CD4-positive, alpha-beta memory T cell (primary cell): ENCODE measurements at regions not wholly inside any gene's neighbourhood (a gene's known extent, or its start where the extent isn't known, plus 50 kb on each side); places are given as distances from the start of the nearest gene placed in this dataset.

ENCODE experiments used
- CTCF ChIA-PET: fragments of 350-600 bp; sonication (Branson Sonifier 250); formaldehyde crosslinking; loops from one replicate; lab custom pipeline; 2021; ENCODE audit warnings: inconsistent platforms; ENCODE audit not compliant: partially characterized antibody; lab: Charles Lee
- POLR2A ChIA-PET: fragments of 350-600 bp; sonication (Branson Sonifier 250); formaldehyde crosslinking; loops from one replicate; lab custom pipeline; 2021; ENCODE audit not compliant: partially characterized antibody; lab: Charles Lee
- DNase-seq, 5 donors: peaks; one replicate each; pipeline versions ENCODE4 v3.0.0 to v3.0.0-alpha.2; 2020 to 2022; ENCODE audit warnings: mixed read lengths in 1 of 5
- H3K27ac ChIP-seq: one replicate; pipeline ENCODE4 v1.7.0; 2013; ENCODE audit warnings: low read depth, low read length
- H3K27me3 ChIP-seq: 2 replicates; pipeline ENCODE4 v1.7.0; 2013; ENCODE audit warnings: mild to moderate bottlenecking, low read length, moderate library complexity; ENCODE audit not compliant: insufficient read depth
- H3K36me3 ChIP-seq: 2 replicates; pipeline ENCODE4 v1.7.0; 2013; ENCODE audit warnings: mild to moderate bottlenecking, low read length, moderate library complexity; ENCODE audit not compliant: insufficient read depth
- H3K4me1 ChIP-seq: 2 replicates; pipeline ENCODE4 v1.7.0; 2013; ENCODE audit warnings: mild to moderate bottlenecking, low read length, moderate library complexity; ENCODE audit not compliant: insufficient read depth
- H3K4me3 ChIP-seq, 2 donors: one replicate each; pipeline ENCODE4 v1.7.0; 2013; ENCODE audit warnings: low read length in 2 of 2, mild to moderate bottlenecking in 1 of 2
- H3K9me3 ChIP-seq, 2 donors: one replicate each; pipeline ENCODE4 v1.7.0; 2013; ENCODE audit warnings: low read length in 2 of 2, control low read depth in 1 of 2; ENCODE audit not compliant: control insufficient read depth in 1 of 2
- H3K27ac Mint-ChIP-seq, 7 donors: one replicate each; pipeline ENCODE4 v1.8.0; 2020 to 2021; ENCODE audit warnings: mixed read lengths in 7 of 7, mild to moderate bottlenecking in 6 of 7, inconsistent platforms in 3 of 7, moderate library complexity in 3 of 7
- H3K27me3 Mint-ChIP-seq, 2 donors: one replicate each; pipeline ENCODE4 v1.8.0; 2020 to 2021; ENCODE audit warnings: mixed read lengths in 2 of 2
- H3K36me3 Mint-ChIP-seq, 2 donors: one replicate each; pipeline ENCODE4 v1.8.0; 2020 to 2021; ENCODE audit warnings: mixed read lengths in 2 of 2, inconsistent platforms in 1 of 2, mild to moderate bottlenecking in 1 of 2
- H3K4me1 Mint-ChIP-seq, 4 donors: one replicate each; pipeline ENCODE4 v1.8.0; 2020 to 2021; ENCODE audit warnings: mixed read lengths in 4 of 4, mild to moderate bottlenecking in 1 of 4
- H3K4me3 Mint-ChIP-seq, 8 donors: one replicate each; pipeline ENCODE4 v1.8.0; 2020 to 2021; ENCODE audit warnings: mixed read lengths in 8 of 8, mild to moderate bottlenecking in 7 of 8, moderate library complexity in 6 of 8, inconsistent platforms in 3 of 8
- H3K9me3 Mint-ChIP-seq, 8 donors: one replicate each; pipeline ENCODE4 v1.8.0; 2020 to 2021; ENCODE audit warnings: mixed read lengths in 8 of 8, mild to moderate bottlenecking in 5 of 8, inconsistent platforms in 3 of 8, moderate library complexity in 1 of 8
- intact Hi-C: fragments of 100-400 bp; cut with micrococcal nuclease; formaldehyde crosslinking; loops from one replicate; pipeline ENCODE4 v1.15.1; 2023

DNA sequence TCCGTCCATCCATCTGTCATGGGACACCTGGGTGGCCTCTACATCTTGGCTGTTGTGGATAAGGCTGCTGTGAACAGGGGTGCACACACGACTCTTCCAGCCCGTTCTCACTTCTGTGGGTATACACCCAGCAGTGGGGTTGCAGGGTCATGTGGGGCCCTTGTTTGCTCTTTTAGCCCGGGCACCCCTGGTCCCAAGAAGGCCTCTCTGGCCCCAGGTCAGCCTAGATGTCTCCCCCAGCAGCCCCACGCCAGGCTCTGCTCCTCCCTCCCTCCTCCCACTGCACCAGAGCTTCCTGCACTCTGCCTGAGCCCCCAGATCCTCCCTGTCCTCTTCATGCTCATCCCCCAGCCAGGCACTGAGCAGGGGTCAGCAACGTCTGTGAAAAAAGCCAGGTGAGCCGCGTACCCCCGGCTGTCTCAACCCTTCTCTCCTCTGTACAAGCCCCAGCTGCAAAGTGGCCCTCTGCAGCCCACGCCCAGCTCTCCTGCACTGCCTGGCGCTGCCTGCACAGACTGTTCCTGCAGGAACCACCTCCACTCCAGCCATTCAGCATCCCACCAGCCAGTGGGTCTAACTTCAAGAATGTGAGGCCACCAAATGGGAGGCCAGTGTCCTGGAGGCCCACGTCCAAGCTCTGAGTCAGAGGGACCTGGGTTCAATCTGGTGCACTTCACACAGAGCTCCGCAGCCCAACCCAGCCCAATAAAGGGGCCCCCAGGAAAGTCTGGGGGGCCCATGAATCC, 1508.9 kb downstream of the BRD1 start:
- CTCF ChIA-PET, result no interaction called here
- no peak overlapping the region for H3K27ac Mint-ChIP-seq

DNA sequence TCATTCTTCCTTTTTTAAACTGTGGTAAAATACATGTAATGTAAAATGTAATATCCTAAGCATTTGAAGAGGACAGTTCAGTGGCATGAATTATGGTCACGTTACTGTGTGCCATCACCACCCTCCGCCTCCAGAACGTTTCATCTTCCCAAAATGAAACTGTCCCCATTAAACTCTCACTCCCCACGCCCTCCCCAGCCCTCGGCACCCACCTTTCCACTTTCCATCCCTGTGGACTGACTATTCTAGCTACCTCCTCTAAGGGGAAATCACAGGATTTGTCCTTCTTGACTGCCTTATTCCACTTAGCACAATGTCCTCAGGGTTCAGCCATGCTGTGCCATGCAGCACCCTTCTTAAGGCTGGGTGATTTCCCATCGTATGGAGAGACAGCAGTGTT, 1509.5 kb downstream of the BRD1 start:
- DNase-seq, result no peak
- no peak overlapping the region for H3K27ac Mint-ChIP-seq
- no peak overlapping the region for H3K27ac ChIP-seq
- H3K4me1 ChIP-seq, result no peaks in the 10 kb centered on the region
- H3K4me3 Mint-ChIP-seq, result no peak overlapping the region
- CTCF ChIA-PET, result no interaction called here
- intact Hi-C loops, result no loop called here
- H3K4me1 Mint-ChIP-seq, result no peaks in the 10 kb centered on the region
- no peaks in the 10 kb centered on the region for H3K9me3 ChIP-seq
- no peaks in the 10 kb centered on the region for H3K36me3 ChIP-seq
- H3K27me3 ChIP-seq, result no peaks in the 10 kb centered on the region
- peaks cover 0 to 7% (median 3%) of the 10 kb centered on the region in 8 donors for H3K9me3 Mint-ChIP-seq
- H3K4me3 ChIP-seq, result no peak overlapping the region
- peaks cover 0 to 4% of the 10 kb centered on the region in 2 donors for H3K27me3 Mint-ChIP-seq
- POLR2A ChIA-PET, result no interaction called here
- H3K36me3 Mint-ChIP-seq, result no peaks in the 10 kb centered on the region

More for the DNA sequence above, 1508.9 kb downstream of the BRD1 start:
- Mint-ChIP-seq H3K36me3 (no peaks in the 10 kb centered on the region), H3K4me1 (no peaks in the 10 kb centered on the region), H3K27me3 (peaks cover 0 to 4% of the 10 kb centered on the region in 2 donors), H3K9me3 (peaks cover 0 to 4% (median under 1%) of the 10 kb centered on the region in 8 donors), H3K4me3 (no peak overlapping the region)
- no peaks in the 10 kb centered on the region for H3K27me3 ChIP-seq
- no peaks in the 10 kb centered on the region for H3K36me3 ChIP-seq
- POLR2A ChIA-PET, result no interaction called here
- H3K4me1 ChIP-seq, result no peaks in the 10 kb centered on the region
- DNase-seq, result no peak
- no peak overlapping the region for H3K4me3 ChIP-seq
- intact Hi-C loops, result no loop called here
- no peaks in the 10 kb centered on the region for H3K9me3 ChIP-seq
- no peak overlapping the region for H3K27ac ChIP-seq

DNA sequence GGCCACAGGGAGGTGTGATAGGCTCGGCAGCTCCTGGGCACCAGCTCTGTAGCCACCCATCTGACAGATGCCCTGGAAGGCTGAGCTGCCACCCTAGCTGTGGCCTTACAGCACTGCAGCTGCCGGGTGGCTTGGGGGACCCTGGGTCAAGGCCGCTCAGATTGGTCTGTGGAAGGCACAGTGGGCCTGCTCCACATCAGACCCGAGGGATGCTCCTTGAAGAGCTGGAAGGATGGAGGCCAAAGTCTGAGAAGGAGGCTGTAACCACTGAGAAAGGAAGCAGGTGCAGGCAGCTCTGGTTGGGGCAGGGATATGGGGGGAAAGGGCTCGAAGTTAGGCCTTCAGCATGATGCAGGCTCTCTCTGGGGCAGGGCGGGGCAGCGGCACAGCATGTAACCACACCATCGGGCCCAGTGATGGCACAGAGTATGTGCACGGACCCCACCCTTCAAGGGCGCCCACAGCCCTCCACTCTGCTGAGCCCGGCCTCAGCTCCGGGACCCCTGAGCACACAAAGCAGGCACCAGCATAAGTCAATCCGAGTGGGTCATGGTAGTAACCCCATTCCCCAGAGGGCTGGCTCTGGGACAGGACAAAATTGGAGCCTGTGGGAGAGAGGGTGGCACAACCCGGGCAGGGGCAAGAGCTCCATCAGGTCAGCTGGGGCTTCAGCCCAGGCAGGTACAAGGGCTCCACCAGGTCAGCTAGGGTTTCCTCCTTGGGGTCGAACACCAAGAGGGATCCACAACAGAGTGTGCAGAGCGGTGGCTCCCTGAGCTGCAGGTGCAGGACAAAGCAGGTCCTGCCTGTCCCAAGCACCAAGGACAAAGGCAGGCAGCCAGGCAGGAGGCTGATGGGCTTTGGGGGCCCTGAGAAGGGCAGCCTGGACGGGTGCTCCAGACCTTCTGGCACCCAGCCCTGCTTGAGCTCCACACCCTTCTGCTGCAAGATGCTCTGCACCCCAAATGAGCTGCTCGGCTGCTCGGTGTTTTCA, 1511.1 kb downstream of the BRD1 start:
- ChIA-PET POLR2A (no interaction called here), CTCF (no interaction called here)
- Mint-ChIP-seq H3K9me3 (peaks cover 4 to 19% (median 7%) of the 10 kb centered on the region in 8 donors), H3K27ac (no peak overlapping the region), H3K4me3 (no peak overlapping the region), H3K4me1 (no peaks in the 10 kb centered on the region), H3K27me3 (peaks cover 0 to 4% of the 10 kb centered on the region in 2 donors), H3K36me3 (no peaks in the 10 kb centered on the region)
- Histone ChIP-seq H3K9me3 (no peaks in the 10 kb centered on the region), H3K4me3 (no peak overlapping the region), H3K4me1 (no peaks in the 10 kb centered on the region), H3K27me3 (no peaks in the 10 kb centered on the region), H3K27ac (no peak overlapping the region), H3K36me3 (no peaks in the 10 kb centered on the region)
- intact Hi-C loops, result no loop called here
- DNase-seq, result no peak

DNA sequence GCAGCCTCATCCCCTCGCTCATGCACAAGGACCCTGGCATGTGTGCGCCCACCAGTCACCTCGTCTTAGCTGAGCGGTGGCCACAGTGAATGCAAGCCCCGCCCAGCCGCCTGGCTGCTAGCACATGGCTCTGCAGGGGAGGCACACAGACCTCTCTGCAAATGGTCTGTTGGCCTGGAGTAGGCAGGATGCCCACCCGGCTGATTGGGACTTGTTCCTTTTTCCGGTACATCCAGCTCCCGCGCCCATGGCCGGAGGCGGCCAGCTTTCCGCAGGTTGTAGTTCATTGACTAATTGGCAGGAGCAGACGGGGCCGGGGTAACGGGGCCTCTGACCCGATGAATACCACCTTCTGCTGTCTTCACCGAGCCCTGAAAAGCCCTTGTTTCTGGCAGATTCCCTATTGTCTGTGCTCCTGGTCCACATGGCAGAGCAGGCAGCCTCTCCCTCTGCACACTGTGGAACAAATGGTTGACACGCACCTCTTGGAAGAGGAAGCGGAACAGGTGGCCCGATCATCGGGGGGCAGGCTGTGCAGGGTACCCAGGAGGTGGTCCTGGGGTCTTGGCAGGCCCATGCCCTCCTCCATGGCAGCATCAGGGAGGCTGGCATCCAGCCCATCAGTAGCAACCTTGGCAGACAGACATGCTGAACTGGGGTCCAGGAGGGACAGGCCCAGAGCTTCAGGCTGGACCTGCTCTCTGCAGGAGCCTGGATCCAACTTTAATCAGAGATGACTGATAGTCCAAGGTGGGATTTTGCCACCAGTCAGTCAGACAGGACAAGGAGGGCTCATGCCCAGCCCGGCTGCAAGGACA, 1512.0 kb downstream of the BRD1 start:
- no peaks in the 10 kb centered on the region for H3K4me1 Mint-ChIP-seq

DNA sequence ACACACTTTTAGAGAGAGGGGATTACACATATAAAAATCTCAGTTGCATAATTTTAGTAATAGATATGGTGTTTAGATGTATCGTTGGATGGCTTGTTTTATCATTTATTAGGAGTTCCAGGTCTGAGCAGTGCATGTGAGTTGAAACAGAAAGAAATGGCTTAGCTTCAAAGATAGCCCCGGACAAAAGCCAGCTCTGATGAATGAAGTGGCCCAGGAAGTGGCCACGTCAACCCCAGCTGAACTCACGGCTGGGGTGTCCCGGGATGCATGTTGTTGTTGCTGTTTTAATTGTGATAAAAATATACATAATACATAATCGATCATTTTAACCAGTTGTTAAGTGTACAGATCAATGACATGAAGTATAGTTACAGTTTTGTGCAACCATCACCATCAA, 1513.6 kb downstream of the BRD1 start:
- POLR2A ChIA-PET, result no interaction called here
- Mint-ChIP-seq H3K9me3 (peaks cover 4 to 22% (median 12%) of the 10 kb centered on the region in 8 donors), H3K4me3 (no peak overlapping the region), H3K36me3 (no peaks in the 10 kb centered on the region), H3K27me3 (no peaks in the 10 kb centered on the region), H3K4me1 (no peaks in the 10 kb centered on the region), H3K27ac (no peak overlapping the region)
- Histone ChIP-seq H3K27me3 (no peaks in the 10 kb centered on the region), H3K27ac (no peak overlapping the region), H3K4me1 (no peaks in the 10 kb centered on the region), H3K36me3 (no peaks in the 10 kb centered on the region), H3K9me3 (no peaks in the 10 kb centered on the region), H3K4me3 (no peak overlapping the region)
- intact Hi-C loops, result no loop called here
- CTCF ChIA-PET, result no interaction called here
- no peak for DNase-seq

More for the DNA sequence above, 1512.0 kb downstream of the BRD1 start:
- Mint-ChIP-seq H3K27ac (no peak overlapping the region), H3K27me3 (peaks cover 0 to 2% of the 10 kb centered on the region in 2 donors), H3K36me3 (no peaks in the 10 kb centered on the region), H3K9me3 (peaks cover 4 to 21% (median 11%) of the 10 kb centered on the region in 8 donors), H3K4me3 (no peak overlapping the region)
- H3K27me3 ChIP-seq, result no peaks in the 10 kb centered on the region
- ChIA-PET CTCF (no interaction called here), POLR2A (no interaction called here)
- no peak for DNase-seq
- H3K27ac ChIP-seq, result no peak overlapping the region
- no peak overlapping the region for H3K4me3 ChIP-seq
- no peaks in the 10 kb centered on the region for H3K9me3 ChIP-seq
- intact Hi-C loops, result no loop called here
- no peaks in the 10 kb centered on the region for H3K36me3 ChIP-seq
- no peaks in the 10 kb centered on the region for H3K4me1 ChIP-seq

DNA sequence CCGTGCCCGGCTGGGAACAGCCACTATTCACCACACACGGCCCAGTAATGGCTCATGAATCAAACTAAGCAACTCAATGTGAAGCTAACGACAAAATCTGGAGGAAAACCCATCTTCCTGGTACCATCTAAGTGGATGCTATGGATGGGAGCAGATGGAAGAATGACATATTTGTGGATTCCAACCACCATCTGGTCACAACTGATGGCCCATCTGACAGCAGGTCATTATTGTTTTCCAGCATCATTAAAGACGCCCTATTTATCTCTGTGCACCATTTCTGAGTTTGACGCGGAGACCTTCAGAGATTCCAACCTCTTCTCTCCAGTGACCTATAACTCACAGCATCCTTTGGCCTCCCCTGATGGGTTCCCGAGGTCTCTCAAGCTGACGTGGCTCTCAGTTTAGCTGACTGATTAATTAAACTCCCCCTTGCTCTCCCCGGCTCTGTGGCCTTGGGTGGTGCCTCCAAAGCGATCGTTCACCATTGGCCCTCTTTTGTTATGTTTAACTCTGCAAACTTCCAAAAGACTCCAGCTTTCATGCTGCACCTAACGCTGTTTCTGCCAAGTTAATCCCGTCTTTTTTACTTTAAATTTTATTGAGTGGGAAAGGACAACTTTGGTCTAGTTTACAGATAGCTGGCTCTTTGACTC, 1514.4 kb downstream of the BRD1 start:
- ChIA-PET CTCF (no interaction called here), POLR2A (no interaction called here)
- Histone ChIP-seq H3K4me3 (no peak overlapping the region), H3K4me1 (no peaks in the 10 kb centered on the region), H3K9me3 (no peaks in the 10 kb centered on the region), H3K27me3 (no peaks in the 10 kb centered on the region), H3K27ac (no peak overlapping the region), H3K36me3 (no peaks in the 10 kb centered on the region)
- Mint-ChIP-seq H3K36me3 (no peaks in the 10 kb centered on the region), H3K4me3 (no peak overlapping the region), H3K27ac (no peak overlapping the region), H3K27me3 (no peaks in the 10 kb centered on the region), H3K4me1 (no peaks in the 10 kb centered on the region), H3K9me3 (peaks cover 4 to 22% (median 12%) of the 10 kb centered on the region in 8 donors)
- DNase-seq, result no peak
- intact Hi-C loops, result no loop called here
